Myocyte (in vitro differentiated cells): ENCODE measurements at regions not wholly inside any gene's neighbourhood (a gene's known extent, or its start where the extent isn't known, plus 50 kb on each side); places are given as distances from the start of the nearest gene placed in this dataset.
"Not testable (repeated sequence)": the region's sequence is repeated elsewhere in the genome, so short reads cannot be mapped to it uniquely, and the experiment has no call there.

Experiments
- DNase-seq: peaks from one replicate; pipeline ENCODE4 v3.0.0-alpha.2; 2012; ENCODE audit warnings: low read depth

- DNase-seq, result peak; percentile 18
Measured at GRCh38 chr15:32536507-32537172, 56.6 kb upstream of the GOLGA8N start.

- not testable (repeated sequence) for DNase-seq
Measured at GRCh38 chr15:32536057-32536493, 57.2 kb upstream of the GOLGA8N start.

- DNase-seq, result not testable (repeated sequence)
Measured at GRCh38 chr15:32535150-32535898, 57.9 kb upstream of the GOLGA8N start.

- DNase-seq, result not testable (repeated sequence)
Measured at GRCh38 chr15:32522900-32523299, 67.5 kb upstream of the GOLGA8O start.

- DNase-seq, result not testable (repeated sequence)
Measured at GRCh38 chr15:32522421-32522820, 67.0 kb upstream of the GOLGA8O start.

- DNase-seq, result not testable (repeated sequence)
Measured at GRCh38 chr15:32518976-32519375, 63.5 kb upstream of the GOLGA8O start.

- DNase-seq, result not testable (repeated sequence)
Measured at GRCh38 chr15:32518013-32518412, 62.6 kb upstream of the GOLGA8O start.

GRCh38 chr15:32516954-32517353 lies 61.5 kb upstream of the GOLGA8O start:
- not testable (repeated sequence) for DNase-seq

- not testable (repeated sequence) for DNase-seq
Measured at GRCh38 chr15:32513378-32513777, 57.9 kb upstream of the GOLGA8O start.

- DNase-seq, result not testable (repeated sequence)
Measured at GRCh38 chr15:32510027-32510426, 54.6 kb upstream of the GOLGA8O start.

GRCh38 chr15:32508081-32508480 lies 52.6 kb upstream of the GOLGA8O start:
- DNase-seq, result not testable (repeated sequence)

- DNase-seq, result not testable (repeated sequence)
Measured at GRCh38 chr15:32506787-32507186, 51.4 kb upstream of the GOLGA8O start.

- DNase-seq, result not testable (repeated sequence)
Measured at GRCh38 chr15:32505633-32506032, 50.2 kb upstream of the GOLGA8O start.
